ENCODE measurements at regions not wholly inside any gene's neighbourhood (a gene's known extent, or its start where the extent isn't known, plus 50 kb on each side); places are given as distances from the start of the nearest gene placed in this dataset.
A peak's percentile ranks its signal among the peaks of the same experiment; 100 is the strongest.

DNA sequence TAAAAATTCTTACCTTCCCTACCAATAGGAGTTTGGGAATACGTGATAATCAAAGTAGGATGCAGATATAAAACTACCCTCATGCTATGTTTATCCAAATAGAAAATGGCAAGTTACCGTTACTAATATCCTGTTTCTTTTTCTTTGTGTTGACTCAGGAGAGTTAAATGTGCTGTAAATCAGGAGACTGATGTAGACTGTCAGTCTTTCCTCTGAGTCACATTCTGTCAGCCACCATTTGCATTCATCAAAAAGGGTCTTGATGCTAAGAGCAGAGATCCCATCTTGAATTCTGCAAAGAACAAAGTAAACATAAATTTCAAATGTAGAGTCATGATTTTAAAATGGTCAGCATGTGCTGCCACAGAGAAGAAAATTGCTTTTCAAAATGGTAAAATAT, 712.8 kb downstream of the SOCS6 start:
- H3K4me1 ChIP-seq (ENCODE audit: control insufficient read depth in 2 of 2, insufficient read depth in 2 of 2, low read length in 2 of 2), result no peaks in the 10 kb centered on the region
- H3K9me3 Mint-ChIP-seq, result peaks cover 0 to 7% (median 0%) of the 10 kb centered on the region in 11 donors
- ChIA-PET CTCF (no interaction called here), POLR2A (no interaction called here)
- H3K9me3 ChIP-seq (ENCODE audit: control insufficient read depth in 2 of 3, low read length in 3 of 3), result no peaks in the 10 kb centered on the region
- H3K4me1 Mint-ChIP-seq, result peaks cover 0 to 10% (median 0%) of the 10 kb centered on the region in 7 donors
- no peak overlapping the region for H3K4me3 ChIP-seq (ENCODE audit: low read length)
- H3K27me3 ChIP-seq (ENCODE audit: control insufficient read depth in 2 of 2, insufficient read depth in 2 of 2, low read length in 2 of 2), result no peaks in the 10 kb centered on the region
- no peak overlapping the region for H3K27ac ChIP-seq (ENCODE audit: low read depth, low read length)
- no peak for DNase-seq
- peaks cover 0 to 6% (median 0%) of the 10 kb centered on the region in 5 donors for H3K36me3 Mint-ChIP-seq
- H3K4me3 Mint-ChIP-seq, result no peak overlapping the region
- H3K27me3 Mint-ChIP-seq, result no peaks in the 10 kb centered on the region
- ATAC-seq, result no peak
- H3K27ac Mint-ChIP-seq, result no peak overlapping the region
- intact Hi-C loops (cut with micrococcal nuclease), result no loop called here
- H3K36me3 ChIP-seq (ENCODE audit: control insufficient read depth in 2 of 3, insufficient read depth in 3 of 3, low read length in 3 of 3), result no peaks in the 10 kb centered on the region

DNA sequence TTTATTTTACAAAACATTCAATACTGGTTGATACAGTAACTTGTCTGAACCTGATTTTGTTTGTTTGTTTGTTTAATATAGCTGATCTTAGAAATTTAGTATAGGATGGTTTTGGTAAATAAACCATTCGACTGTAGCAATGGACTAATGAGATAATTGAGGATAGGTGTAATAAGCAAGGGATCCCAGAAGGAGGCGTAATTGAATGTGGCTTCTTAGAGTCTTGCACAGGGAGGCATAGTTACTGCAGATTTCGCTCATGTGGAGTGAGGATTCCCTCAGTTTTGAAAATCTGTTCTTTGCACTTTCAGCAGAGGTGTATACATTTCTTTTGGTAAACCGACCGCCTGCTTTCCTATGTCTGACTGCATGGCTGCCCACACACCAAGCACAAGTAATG, 709.6 kb downstream of the SOCS6 start:
- Mint-ChIP-seq H3K27ac (no peak overlapping the region), H3K4me1 (peaks cover 0 to 5% (median 0%) of the 10 kb centered on the region in 7 donors), H3K9me3 (peaks cover 0 to 8% (median 2%) of the 10 kb centered on the region in 11 donors), H3K4me3 (no peak overlapping the region), H3K27me3 (no peaks in the 10 kb centered on the region), H3K36me3 (peaks cover 0 to 3% (median 0%) of the 10 kb centered on the region in 5 donors)
- CTCF ChIA-PET, result no interaction called here
- Histone ChIP-seq H3K27ac (ENCODE audit: low read depth, low read length) (no peak overlapping the region), H3K27me3 (ENCODE audit: control insufficient read depth in 2 of 2, insufficient read depth in 2 of 2, low read length in 2 of 2) (no peaks in the 10 kb centered on the region), H3K4me1 (ENCODE audit: control insufficient read depth in 2 of 2, insufficient read depth in 2 of 2, low read length in 2 of 2) (no peaks in the 10 kb centered on the region), H3K9me3 (ENCODE audit: control insufficient read depth in 2 of 3, low read length in 3 of 3) (no peaks in the 10 kb centered on the region), H3K4me3 (ENCODE audit: low read length) (no peak overlapping the region), H3K36me3 (ENCODE audit: control insufficient read depth in 2 of 3, insufficient read depth in 3 of 3, low read length in 3 of 3) (no peaks in the 10 kb centered on the region)
- intact Hi-C loops (cut with micrococcal nuclease), result no loop called here
- POLR2A ChIA-PET, result no interaction called here
- no peak for ATAC-seq
- DNase-seq, result no peak

DNA sequence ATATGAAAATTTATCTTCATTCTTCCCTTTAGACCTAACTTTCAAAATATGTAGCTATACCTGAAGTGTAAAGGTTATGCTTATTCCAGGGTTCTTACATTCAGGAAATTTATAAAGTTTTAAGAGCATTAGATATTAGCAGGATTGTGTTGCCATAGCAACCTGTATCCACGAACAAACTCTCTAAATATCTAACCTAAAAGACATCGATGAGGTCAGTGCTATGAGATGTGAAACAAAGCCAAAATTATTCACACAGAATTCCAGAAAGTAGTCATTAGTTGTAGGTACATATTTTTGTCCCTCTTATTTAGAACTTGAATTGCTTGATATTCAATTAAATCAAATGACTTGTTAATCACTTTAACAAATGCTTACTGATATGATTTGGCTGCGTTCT, 705.3 kb downstream of the SOCS6 start:
- ATAC-seq (no peak), DNase-seq (no peak)
- peaks cover 0 to 5% (median 0%) of the 10 kb centered on the region in 7 donors for H3K4me1 Mint-ChIP-seq
- Histone ChIP-seq H3K4me3 (ENCODE audit: low read length) (no peak overlapping the region), H3K27me3 (ENCODE audit: control insufficient read depth in 2 of 2, insufficient read depth in 2 of 2, low read length in 2 of 2) (no peaks in the 10 kb centered on the region), H3K9me3 (ENCODE audit: control insufficient read depth in 2 of 3, low read length in 3 of 3) (no peaks in the 10 kb centered on the region), H3K27ac (ENCODE audit: low read depth, low read length) (no peak overlapping the region), H3K4me1 (ENCODE audit: control insufficient read depth in 2 of 2, insufficient read depth in 2 of 2, low read length in 2 of 2) (no peaks in the 10 kb centered on the region), H3K36me3 (ENCODE audit: control insufficient read depth in 2 of 3, insufficient read depth in 3 of 3, low read length in 3 of 3) (no peaks in the 10 kb centered on the region)
- H3K27ac Mint-ChIP-seq, result no peak overlapping the region
- peaks cover 0 to 8% (median 0%) of the 10 kb centered on the region in 11 donors for H3K9me3 Mint-ChIP-seq
- H3K27me3 Mint-ChIP-seq, result no peaks in the 10 kb centered on the region
- ChIA-PET POLR2A (no interaction called here), CTCF (no interaction called here)
- peaks cover 0 to 3% (median 0%) of the 10 kb centered on the region in 5 donors for H3K36me3 Mint-ChIP-seq
- H3K4me3 Mint-ChIP-seq, result no peak overlapping the region
- intact Hi-C loops (cut with micrococcal nuclease), result no loop called here

DNA sequence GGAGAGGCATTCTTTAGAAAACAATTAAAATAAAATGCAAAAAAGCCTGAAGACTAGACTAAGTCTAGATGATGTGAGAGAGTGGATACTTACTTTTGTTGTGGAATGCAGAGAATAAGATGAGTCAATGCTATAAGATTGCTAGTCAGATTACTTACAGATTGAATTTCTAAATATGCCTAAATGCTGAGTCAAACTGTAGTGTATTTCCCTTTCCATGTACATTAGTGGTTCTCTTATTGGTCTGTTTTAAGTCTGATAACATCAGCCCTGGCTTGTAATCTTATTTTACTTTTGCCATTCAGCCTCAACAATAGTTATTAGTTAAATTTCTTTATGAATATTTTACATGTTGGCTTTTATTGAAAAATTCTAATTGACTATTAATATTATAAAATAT, 702.7 kb downstream of the SOCS6 start:
- Histone ChIP-seq H3K36me3 (ENCODE audit: control insufficient read depth in 2 of 3, insufficient read depth in 3 of 3, low read length in 3 of 3) (no peaks in the 10 kb centered on the region), H3K4me3 (ENCODE audit: low read length) (no peak overlapping the region), H3K27ac (ENCODE audit: low read depth, low read length) (no peak overlapping the region), H3K4me1 (ENCODE audit: control insufficient read depth in 2 of 2, insufficient read depth in 2 of 2, low read length in 2 of 2) (no peaks in the 10 kb centered on the region), H3K9me3 (ENCODE audit: control insufficient read depth in 2 of 3, low read length in 3 of 3) (no peaks in the 10 kb centered on the region), H3K27me3 (ENCODE audit: control insufficient read depth in 2 of 2, insufficient read depth in 2 of 2, low read length in 2 of 2) (no peaks in the 10 kb centered on the region)
- Mint-ChIP-seq H3K27ac (no peak overlapping the region), H3K9me3 (peaks cover 0 to 20% (median 9%) of the 10 kb centered on the region in 11 donors), H3K36me3 (peaks cover 0 to 3% (median 0%) of the 10 kb centered on the region in 5 donors), H3K4me3 (no peak overlapping the region), H3K27me3 (no peaks in the 10 kb centered on the region), H3K4me1 (peaks cover 0 to 5% (median 0%) of the 10 kb centered on the region in 7 donors)
- DNase-seq (no peak), ATAC-seq (no peak)
- ChIA-PET CTCF (no interaction called here), POLR2A (no interaction called here)
- intact Hi-C loops (cut with micrococcal nuclease), result no loop called here

DNA sequence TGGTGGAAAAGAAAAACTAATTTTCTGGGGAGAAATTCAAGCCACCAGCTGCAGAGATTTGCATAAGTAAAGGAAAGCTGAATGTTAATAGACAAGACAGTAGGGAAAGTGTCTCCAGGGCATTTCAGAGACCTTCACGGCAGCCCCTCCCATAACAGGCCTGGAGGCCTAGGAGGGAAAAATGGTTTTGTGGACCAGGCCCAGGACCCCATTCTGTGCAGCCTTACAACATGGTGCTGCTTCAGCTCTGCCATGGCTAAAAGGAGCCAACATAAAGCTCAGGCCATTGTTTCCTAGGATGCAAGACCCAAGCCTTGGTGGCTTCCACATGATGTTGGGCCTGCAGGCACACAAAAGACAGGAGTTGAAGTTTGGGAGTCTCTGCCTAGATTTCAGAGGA, 697.1 kb downstream of the SOCS6 start:
- CTCF ChIA-PET, result no interaction called here
- POLR2A ChIA-PET, result no interaction called here
- no peaks in the 10 kb centered on the region for H3K9me3 ChIP-seq (ENCODE audit: control insufficient read depth in 2 of 3, low read length in 3 of 3)
- no peaks in the 10 kb centered on the region for H3K27me3 Mint-ChIP-seq
- no peak overlapping the region for H3K27ac ChIP-seq (ENCODE audit: low read depth, low read length)
- H3K4me3 ChIP-seq (ENCODE audit: low read length), result no peak overlapping the region
- ATAC-seq (no peak), DNase-seq (no peak)
- H3K4me1 ChIP-seq (ENCODE audit: control insufficient read depth in 2 of 2, insufficient read depth in 2 of 2, low read length in 2 of 2), result no peaks in the 10 kb centered on the region
- no peak overlapping the region for H3K27ac Mint-ChIP-seq
- peaks cover 8 to 36% (median 20%) of the 10 kb centered on the region in 11 donors for H3K9me3 Mint-ChIP-seq
- H3K36me3 Mint-ChIP-seq, result peaks cover 0 to 6% (median 0%) of the 10 kb centered on the region in 5 donors
- intact Hi-C loops (cut with micrococcal nuclease), result no loop called here
- no peaks in the 10 kb centered on the region for H3K27me3 ChIP-seq (ENCODE audit: control insufficient read depth in 2 of 2, insufficient read depth in 2 of 2, low read length in 2 of 2)
- peaks cover 0 to 1% (median 0%) of the 10 kb centered on the region in 7 donors for H3K4me1 Mint-ChIP-seq
- no peak overlapping the region for H3K4me3 Mint-ChIP-seq
- H3K36me3 ChIP-seq (ENCODE audit: control insufficient read depth in 2 of 3, insufficient read depth in 3 of 3, low read length in 3 of 3), result no peaks in the 10 kb centered on the region

DNA sequence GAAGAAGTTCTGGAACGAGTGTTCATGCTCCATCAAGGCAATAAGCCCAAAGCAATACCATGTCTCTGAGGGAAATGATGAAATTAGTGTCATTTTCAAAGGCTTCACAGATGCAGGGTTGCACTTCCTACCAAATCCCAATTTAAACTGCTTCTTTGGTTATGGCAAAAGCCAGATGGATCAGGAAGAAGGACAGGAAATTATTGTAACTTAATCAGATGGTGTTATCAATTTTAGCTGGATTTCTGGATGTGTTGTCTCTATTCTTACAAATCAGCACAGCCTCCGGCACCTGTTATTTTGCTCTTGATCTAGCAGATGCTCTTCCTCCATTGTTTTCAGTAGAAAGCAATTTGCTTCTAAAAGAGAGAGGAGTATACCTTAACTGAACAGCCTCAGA, 693.4 kb downstream of the SOCS6 start:
- Mint-ChIP-seq H3K36me3 (peaks cover 0 to 6% (median 0%) of the 10 kb centered on the region in 5 donors), H3K27me3 (no peaks in the 10 kb centered on the region), H3K27ac (no peak overlapping the region), H3K9me3 (peaks cover 8 to 30% (median 21%) of the 10 kb centered on the region in 11 donors), H3K4me3 (no peak overlapping the region), H3K4me1 (peaks cover 0 to 1% (median 0%) of the 10 kb centered on the region in 7 donors)
- Histone ChIP-seq H3K4me3 (ENCODE audit: low read length) (no peak overlapping the region), H3K9me3 (ENCODE audit: control insufficient read depth in 2 of 3, low read length in 3 of 3) (no peaks in the 10 kb centered on the region), H3K27ac (ENCODE audit: low read depth, low read length) (no peak overlapping the region), H3K4me1 (ENCODE audit: control insufficient read depth in 2 of 2, insufficient read depth in 2 of 2, low read length in 2 of 2) (no peaks in the 10 kb centered on the region), H3K27me3 (ENCODE audit: control insufficient read depth in 2 of 2, insufficient read depth in 2 of 2, low read length in 2 of 2) (no peaks in the 10 kb centered on the region), H3K36me3 (ENCODE audit: control insufficient read depth in 2 of 3, insufficient read depth in 3 of 3, low read length in 3 of 3) (no peaks in the 10 kb centered on the region)
- no peak for DNase-seq
- intact Hi-C loops (cut with micrococcal nuclease), result no loop called here
- ChIA-PET POLR2A (no interaction called here), CTCF (interaction anchor here (0.7 kb wide), 1 partner anchor 46 kb away, joined by 3 read pairs; no protein-coding TSS in a partner anchor)
- ATAC-seq, result no peak

DNA sequence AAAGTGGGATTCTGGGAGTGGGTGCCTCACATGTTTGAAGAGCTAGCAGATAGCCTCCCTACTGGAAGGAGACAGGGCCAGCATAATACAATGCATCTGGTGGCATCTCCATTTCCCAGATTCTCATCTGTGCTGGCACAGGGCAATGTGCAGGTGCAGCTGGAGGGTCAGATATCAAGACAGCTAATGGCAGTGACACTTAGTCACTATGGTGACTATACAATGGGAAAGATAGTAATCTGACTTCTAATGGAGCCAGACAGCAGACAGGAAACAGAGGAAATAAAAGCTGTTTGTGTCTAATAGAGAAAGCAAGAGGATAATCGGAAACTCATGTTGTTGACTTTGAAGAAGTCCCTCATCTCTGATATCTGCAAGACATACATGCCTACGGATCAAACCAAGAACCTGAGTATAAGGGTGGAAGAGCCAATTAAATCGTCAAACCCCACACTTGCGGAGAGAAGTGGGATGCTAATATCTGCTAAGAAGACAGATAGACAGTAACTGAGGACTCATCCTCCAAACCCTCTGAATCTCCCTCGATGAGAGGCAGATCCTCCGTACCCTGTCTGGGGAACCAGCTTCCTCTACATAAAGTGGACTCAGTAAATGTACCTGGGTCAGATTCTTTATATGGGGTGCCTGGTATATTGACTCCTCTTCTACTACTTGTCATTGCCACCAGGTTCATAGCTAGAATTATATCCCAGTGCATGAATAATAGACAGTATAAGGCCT, 692.7 kb downstream of the SOCS6 start:
- Mint-ChIP-seq H3K4me3 (no peak overlapping the region), H3K27ac (peak overlapping the region in 1 of 9 donors; percentile 0)
- CTCF ChIA-PET, result no interaction called here

More for the DNA sequence above, 692.7 kb downstream of the SOCS6 start:
- Histone ChIP-seq H3K27ac (ENCODE audit: low read depth, low read length) (no peak overlapping the region), H3K36me3 (ENCODE audit: control insufficient read depth in 2 of 3, insufficient read depth in 3 of 3, low read length in 3 of 3) (no peaks in the 10 kb centered on the region), H3K4me3 (ENCODE audit: low read length) (no peak overlapping the region), H3K27me3 (ENCODE audit: control insufficient read depth in 2 of 2, insufficient read depth in 2 of 2, low read length in 2 of 2) (no peaks in the 10 kb centered on the region), H3K9me3 (ENCODE audit: control insufficient read depth in 2 of 3, low read length in 3 of 3) (no peaks in the 10 kb centered on the region), H3K4me1 (ENCODE audit: control insufficient read depth in 2 of 2, insufficient read depth in 2 of 2, low read length in 2 of 2) (no peaks in the 10 kb centered on the region)
- no peaks in the 10 kb centered on the region for H3K27me3 Mint-ChIP-seq
- H3K4me1 Mint-ChIP-seq, result no peaks in the 10 kb centered on the region
- POLR2A ChIA-PET, result no interaction called here
- H3K9me3 Mint-ChIP-seq, result peaks cover 4 to 23% (median 15%) of the 10 kb centered on the region in 11 donors
- DNase-seq (no peak), ATAC-seq (no peak)
- intact Hi-C loops (cut with micrococcal nuclease), result no loop called here
- peaks cover 0 to 6% (median 0%) of the 10 kb centered on the region in 5 donors for H3K36me3 Mint-ChIP-seq

Measured in naive thymus-derived CD4-positive, alpha-beta T cell (primary cell).